H9 (cell line): ENCODE measurements at regions not wholly inside any gene's neighbourhood (a gene's known extent, or its start where the extent isn't known, plus 50 kb on each side); places are given as distances from the start of the nearest gene placed in this dataset.

Experiments used
- DNase-seq: peaks from one replicate; pipeline ENCODE4 v3.0.0-alpha.2; 2017
- H2AFZ ChIP-seq: one replicate; pipeline ENCODE4 v1.6.1; 2013; ENCODE audit warnings: mild to moderate bottlenecking, low read length, control low read depth, moderate library complexity
- H2AK5ac ChIP-seq: 2 replicates; pipeline ENCODE4 v1.6.1; 2013; ENCODE audit warnings: low read length, control low read depth, mixed read lengths; ENCODE audit not compliant: insufficient read length
- H2BK120ac ChIP-seq: one replicate; pipeline ENCODE4 v1.6.1; 2013; ENCODE audit warnings: low read depth, mild to moderate bottlenecking, low read length, control low read depth, inconsistent platforms; ENCODE audit not compliant: poor library complexity, severe bottlenecking
- H2BK12ac ChIP-seq: 2 replicates; pipeline ENCODE4 v1.6.1; 2013; ENCODE audit warnings: low read length, control low read depth, mixed read lengths, low read depth; ENCODE audit not compliant: insufficient read length
- H2BK15ac ChIP-seq: 2 replicates; pipeline ENCODE4 v1.6.1; 2013; ENCODE audit warnings: low read depth, low read length, control low read depth
- H2BK20ac ChIP-seq: one replicate; pipeline ENCODE4 v1.6.1; 2013; ENCODE audit warnings: low read depth, mild to moderate bottlenecking, low read length, control low read depth, inconsistent platforms; ENCODE audit not compliant: poor library complexity, severe bottlenecking
- H2BK5ac ChIP-seq: 2 replicates; pipeline ENCODE4 v1.6.1; 2013; ENCODE audit warnings: low read length, control low read depth, mixed read lengths; ENCODE audit not compliant: insufficient read length
- H3K14ac ChIP-seq: 2 replicates; pipeline ENCODE4 v1.6.1; 2013; ENCODE audit warnings: low read length, control low read depth; ENCODE audit not compliant: insufficient read depth
- H3K18ac ChIP-seq: 2 replicates; pipeline ENCODE4 v1.6.1; 2013; ENCODE audit warnings: low read depth, mild to moderate bottlenecking, mixed read lengths, low read length, control low read depth; ENCODE audit not compliant: insufficient read length
- H3K23ac ChIP-seq: 2 replicates; pipeline ENCODE4 v1.6.1; 2013; ENCODE audit warnings: low read length, control low read depth, mixed read lengths, low read depth; ENCODE audit not compliant: insufficient read length
- H3K23me2 ChIP-seq: 2 replicates; pipeline ENCODE4 v1.6.1; 2013; ENCODE audit warnings: low read depth, mild to moderate bottlenecking, mixed read lengths, low read length, control low read depth; ENCODE audit not compliant: insufficient read length, poor library complexity, severe bottlenecking
- H3K27ac ChIP-seq: 2 replicates; pipeline ENCODE4 v1.5.1; 2013; ENCODE audit warnings: low read length, control low read depth, mixed read lengths, low read depth; ENCODE audit not compliant: insufficient read length
- H3K27me3 ChIP-seq: 2 replicates; pipeline ENCODE4 v1.6.1; 2013; ENCODE audit warnings: low read length, control low read depth, inconsistent platforms; ENCODE audit not compliant: insufficient read depth
- H3K4ac ChIP-seq: 2 replicates; pipeline ENCODE4 v1.6.1; 2013; ENCODE audit warnings: low read depth, mild to moderate bottlenecking, control low read depth, inconsistent platforms, low read length, moderate library complexity
- H3K4me1 ChIP-seq: 2 replicates; pipeline ENCODE4 v1.6.1; 2013; ENCODE audit warnings: low read length, control low read depth, inconsistent platforms; ENCODE audit not compliant: insufficient read depth
- H3K4me2 ChIP-seq: 2 replicates; pipeline ENCODE4 v1.6.1; 2013; ENCODE audit warnings: low read length, control low read depth, mixed read lengths; ENCODE audit not compliant: insufficient read length, insufficient read depth
- H3K56ac ChIP-seq: 2 replicates; pipeline ENCODE4 v1.6.1; 2013; ENCODE audit warnings: low read depth, mild to moderate bottlenecking, mixed read lengths, low read length, control low read depth; ENCODE audit not compliant: insufficient read length
- H3K79me1 ChIP-seq: 2 replicates; pipeline ENCODE4 v1.6.1; 2013; ENCODE audit warnings: low read depth, mild to moderate bottlenecking, moderate library complexity, low read length, control low read depth, inconsistent platforms; ENCODE audit not compliant: insufficient read depth, poor library complexity, severe bottlenecking
- H3K79me2 ChIP-seq: 2 replicates; pipeline ENCODE4 v1.6.1; 2013; ENCODE audit warnings: low read length, control low read depth, inconsistent platforms; ENCODE audit not compliant: insufficient read depth
- H3K9ac ChIP-seq: 2 replicates; pipeline ENCODE4 v1.6.1; 2013; ENCODE audit warnings: low read length, control low read depth, mixed read lengths; ENCODE audit not compliant: insufficient read length; ENCODE audit errors: extremely low read depth
- H3K9me3 ChIP-seq: one replicate; pipeline ENCODE4 v1.6.1; 2013; ENCODE audit warnings: low read depth, low read length, inconsistent platforms; ENCODE audit not compliant: control insufficient read depth
- H3T11ph ChIP-seq: one replicate; pipeline ENCODE4 v1.6.1; 2013; ENCODE audit warnings: mild to moderate bottlenecking, low read length, control low read depth, inconsistent platforms
- H4K20me1 ChIP-seq: one replicate; pipeline ENCODE4 v1.6.1; 2013; ENCODE audit not compliant: control insufficient read depth, insufficient read length, insufficient read depth
- H4K5ac ChIP-seq: 2 replicates; pipeline ENCODE4 v1.6.1; 2013; ENCODE audit warnings: low read depth, mild to moderate bottlenecking, mixed read lengths, low read length, control low read depth; ENCODE audit not compliant: insufficient read length
- H4K8ac ChIP-seq: replicated peaks from 2 replicates; pipeline ENCODE4 v1.6.1; 2013; ENCODE audit warnings: low read length, control low read depth, mixed read lengths, low read depth; ENCODE audit not compliant: insufficient read length
- H4K91ac ChIP-seq: 2 replicates; pipeline ENCODE4 v1.6.1; 2013; ENCODE audit warnings: low read depth, mild to moderate bottlenecking, moderate library complexity, mixed read lengths, low read length, control low read depth; ENCODE audit not compliant: insufficient read length
- H3K27ac Mint-ChIP-seq, 3 experiments: 2 replicates in 2 of 3; 3 replicates in 1 of 3; pipeline ENCODE4 v1.8.0; 2020 to 2021; ENCODE audit warnings: mixed read lengths in 3 of 3, mild to moderate bottlenecking in 1 of 3, moderate library complexity in 1 of 3
- H3K27me3 Mint-ChIP-seq: 2 replicates; pipeline ENCODE4 v1.8.0; 2021; ENCODE audit warnings: low read depth, mild to moderate bottlenecking, moderate library complexity, mixed read lengths
- H3K36me3 Mint-ChIP-seq, 3 experiments: 2 replicates in 2 of 3; 3 replicates in 1 of 3; pipeline ENCODE4 v1.8.0; 2020 to 2021; ENCODE audit warnings: low read depth in 3 of 3, mixed read lengths in 3 of 3; ENCODE audit not compliant: insufficient read depth in 1 of 3
- H3K4me1 Mint-ChIP-seq, 2 experiments: 2 replicates each; pipeline ENCODE4 v1.8.0; 2020; ENCODE audit warnings: mixed read lengths in 2 of 2
- H3K4me3 Mint-ChIP-seq, 2 experiments: 2 replicates in 1 of 2; 3 replicates in 1 of 2; pipeline ENCODE4 v1.8.0; 2020 to 2021; ENCODE audit warnings: mild to moderate bottlenecking in 2 of 2, mixed read lengths in 2 of 2, moderate library complexity in 1 of 2
- H3K9me3 Mint-ChIP-seq, 2 experiments: 2 replicates in 1 of 2; 3 replicates in 1 of 2; pipeline ENCODE4 v1.8.0; 2020; ENCODE audit warnings: mild to moderate bottlenecking in 2 of 2, mixed read lengths in 2 of 2, moderate library complexity in 1 of 2
- CTCF ChIP-seq: fragments of 200-600 bp; sonication (generic); conservative IDR thresholded peaks from 3 replicates; pipeline ENCODE4 v1.8.0; 2021; ENCODE audit warnings: antibody characterized with exemption, mild to moderate bottlenecking
- WGBS: extraction: QIAGEN DNeasy Blood & Tissue Kit; methylation state at CpG from one replicate; pipeline ENCODE4 v1.1.7; 2013; ENCODE audit warnings: missing lambda C conversion rate, low lambda C conversion rate, mixed read lengths; ENCODE audit not compliant: insufficient read length; ENCODE audit errors: extremely low coverage; 5-methylcytosine and 5-hydroxymethylcytosine counted together

GRCh38 chr11:11011617-11012016 lies 153.8 kb upstream of the ZBED5 start:
- Histone ChIP-seq H4K5ac (no peak overlapping the region), H2AFZ (no peak overlapping the region), H3K4ac (no peak overlapping the region), H3K23me2 (no peaks in the 10 kb centered on the region), H3T11ph (no peak overlapping the region), H3K18ac (no peak overlapping the region), H3K23ac (no peak overlapping the region), H3K4me1 (peaks cover 6% of the 10 kb centered on the region), H3K27me3 (no peaks in the 10 kb centered on the region), H3K79me1 (no peaks in the 10 kb centered on the region), H2BK12ac (no peak overlapping the region), H3K14ac (no peak overlapping the region), H2AK5ac (no peak overlapping the region), H3K27ac (no peak overlapping the region), H3K56ac (no peak overlapping the region), H2BK15ac (no peak overlapping the region), H4K20me1 (no peaks in the 10 kb centered on the region), H2BK5ac (no peak overlapping the region), H4K91ac (no peak overlapping the region), H3K9ac (no peak overlapping the region), H3K9me3 (no peaks in the 10 kb centered on the region), H3K4me2 (no peak overlapping the region), H4K8ac (no peak overlapping the region), H2BK20ac (no peak overlapping the region), H3K79me2 (no peaks in the 10 kb centered on the region), H2BK120ac (no peak overlapping the region)
- no peak overlapping the region for H3K27ac Mint-ChIP-seq
- H3K36me3 Mint-ChIP-seq, result no peaks in the 10 kb centered on the region
- H3K4me3 Mint-ChIP-seq, result no peak overlapping the region
- TF ChIP-seq CTCF, result no peak
- H3K27me3 Mint-ChIP-seq, result peaks cover 6% of the 10 kb centered on the region
- no CpG with 5 or more reads among the region's 5 CpGs for WGBS
- no peak for DNase-seq
- H3K4me1 Mint-ChIP-seq, result peaks cover 12 to 14% of the 10 kb centered on the region in 2 experiments
- H3K9me3 Mint-ChIP-seq, result no peaks in the 10 kb centered on the region
